Dermis microvascular lymphatic vessel endothelial cell (primary cell): ENCODE measurements at regions not wholly inside any gene's neighbourhood (a gene's known extent, or its start where the extent isn't known, plus 50 kb on each side); places are given as distances from the start of the nearest gene placed in this dataset.
"Not testable (repeated sequence)": the region's sequence is repeated elsewhere in the genome, so short reads cannot be mapped to it uniquely, and the experiment has no call there.

Experiments
- DNase-seq, 2 donors: peaks; one replicate each; pipeline versions ENCODE4 v3.0.0 to v3.0.0-alpha.2; 2010; ENCODE audit warnings: low read depth in 2 of 2

DNA sequence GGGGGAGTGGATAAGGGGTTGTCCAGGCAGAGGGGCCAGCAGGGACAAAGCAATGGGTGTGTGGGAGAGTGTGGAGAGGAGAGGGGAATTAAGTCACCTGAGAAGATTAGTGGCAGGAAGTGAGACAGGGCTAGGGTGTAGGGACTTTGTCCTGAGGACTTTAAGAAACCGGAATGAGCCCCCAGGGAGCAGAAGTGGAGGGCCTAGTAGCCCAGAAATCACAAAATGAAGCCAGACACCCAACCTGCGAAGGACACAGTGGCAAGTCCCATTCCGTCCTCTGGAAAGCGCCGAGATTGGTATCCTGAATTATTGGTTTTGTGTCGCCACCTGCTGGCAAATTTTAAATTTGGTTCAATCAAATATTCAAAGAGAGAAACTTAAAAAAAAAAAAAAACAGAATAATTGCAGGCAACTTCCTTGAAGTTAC lies 78.0 kb upstream of the SLC25A36 start:
- peak; percentile 23 to 53 for DNase-seq

- no peak for DNase-seq
These were observed 71.3 kb upstream of the SLC25A36 start for GRCh38 chr3:140870351-140870750.

DNA sequence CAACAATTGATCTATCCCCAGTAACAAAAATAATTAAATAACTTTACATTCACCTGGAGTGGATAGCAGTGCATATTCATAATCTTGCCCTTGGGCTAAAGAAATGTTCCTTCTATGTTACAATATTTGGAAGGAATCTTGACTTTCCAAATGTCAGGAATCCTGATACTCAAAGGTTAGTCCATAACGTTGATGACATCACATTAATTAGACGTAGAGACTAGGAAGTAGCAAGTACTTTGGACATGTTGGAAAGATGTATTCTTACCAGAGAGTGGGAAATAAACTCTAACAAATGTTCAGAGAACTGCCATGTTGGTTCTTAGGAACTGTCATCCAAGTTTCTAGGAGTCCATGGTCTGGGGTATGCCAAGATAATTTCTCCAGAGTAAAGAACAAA lies 70.6 kb upstream of the SLC25A36 start:
- no peak for DNase-seq

DNA sequence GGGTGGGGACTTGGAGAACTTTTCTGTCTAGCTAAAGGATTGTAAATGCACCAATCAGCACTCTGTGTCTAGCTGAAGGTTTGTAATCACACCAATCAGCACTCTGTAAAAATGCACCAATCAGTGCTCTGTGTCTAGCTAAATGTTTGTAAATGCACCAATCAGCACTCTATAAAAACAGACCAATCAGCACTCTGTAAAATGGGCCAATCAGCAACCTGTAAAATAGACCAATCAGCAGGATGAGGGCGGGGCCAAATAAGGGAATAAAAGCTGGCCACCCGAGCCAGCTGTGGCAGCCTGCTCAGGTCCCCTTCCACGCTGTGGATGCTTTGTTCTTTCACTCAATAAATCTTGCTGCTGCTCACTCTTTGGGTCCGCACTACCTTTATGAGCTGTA lies 69.5 kb upstream of the SLC25A36 start:
- DNase-seq = not testable (repeated sequence)

DNA sequence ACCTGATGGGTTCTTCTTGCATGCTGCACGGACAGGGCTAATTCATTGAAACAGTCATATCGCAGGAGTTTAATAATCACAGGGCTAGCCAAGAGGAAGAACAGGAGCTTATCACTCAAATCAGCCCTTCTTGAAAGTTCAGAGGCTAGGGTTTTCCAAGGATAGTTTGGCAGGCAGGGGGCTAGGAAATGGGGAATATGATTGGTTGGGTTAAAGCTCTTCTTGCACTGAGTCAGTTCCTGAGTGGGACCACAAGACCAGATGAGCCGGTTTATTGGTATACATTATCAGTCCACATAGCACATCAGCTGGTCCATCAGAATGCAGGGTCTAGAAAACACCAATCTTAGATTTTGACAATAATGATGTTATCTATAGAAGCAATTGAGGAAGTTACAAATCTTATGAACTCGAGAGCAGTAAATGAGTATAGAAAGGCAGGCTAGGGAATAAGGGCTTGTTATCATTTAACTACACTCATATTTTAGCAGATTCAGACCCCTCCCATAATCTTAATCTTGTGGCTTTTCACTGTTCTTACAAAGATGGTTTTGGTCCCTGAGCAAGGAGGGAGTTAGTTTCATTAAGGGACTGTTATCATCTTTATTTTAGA lies 58.1 kb upstream of the SLC25A36 start:
- DNase-seq = no peak

- not testable (repeated sequence) for DNase-seq
These were observed 55.9 kb upstream of the SLC25A36 start for GRCh38 chr3:140885697-140886096.
